ENCODE measurements at regions not wholly inside any gene's neighbourhood (a gene's known extent, or its start where the extent isn't known, plus 50 kb on each side); places are given as distances from the start of the nearest gene placed in this dataset.
"Not testable (repeated sequence)": the region's sequence is repeated elsewhere in the genome, so short reads cannot be mapped to it uniquely, and the experiment has no call there.

DNA sequence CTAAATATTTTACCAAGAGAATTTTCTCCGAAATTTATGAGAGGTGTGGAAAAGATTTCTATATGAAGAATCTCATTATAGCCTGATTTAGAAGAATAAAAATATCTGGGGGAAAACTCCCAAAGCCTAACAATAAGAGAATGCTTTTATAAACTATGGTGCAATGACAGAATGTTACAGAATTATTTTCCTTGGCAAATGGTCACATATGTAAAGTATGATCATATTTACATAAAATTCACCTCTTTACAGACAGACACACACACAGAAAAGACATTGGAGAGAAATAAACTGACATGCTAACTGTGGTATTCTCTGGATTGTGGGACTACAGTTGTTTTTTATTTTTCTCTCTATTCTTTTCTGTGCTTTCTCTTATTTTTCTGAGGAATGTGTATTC, 226.3 kb upstream of the USP24 start:
- H3K36me3 ChIP-seq, result no peaks in the 10 kb centered on the region
- DNase-seq (ENCODE audit: low spot score in 2 of 2), result no peak
- H3K9me3 ChIP-seq, result no peaks in the 10 kb centered on the region
- WGBS, result 57% methylated on average over 1 of the region's 1 CpG
- H3K4me3 ChIP-seq, result no peak overlapping the region
- TF ChIP-seq EP300 (IDR thresholded peaks at IDR 0.05) (no peak), POLR2AphosphoS5 (IDR thresholded peaks at IDR 0.05) (no peak), CTCF (IDR thresholded peaks at IDR 0.05) (no peak), POLR2A (IDR thresholded peaks at IDR 0.05) (no peak)
- no peak overlapping the region for H3K27ac ChIP-seq
- peaks cover 15% of the 10 kb centered on the region for H3K4me1 ChIP-seq
- H3K27me3 ChIP-seq, result no peaks in the 10 kb centered on the region

DNA sequence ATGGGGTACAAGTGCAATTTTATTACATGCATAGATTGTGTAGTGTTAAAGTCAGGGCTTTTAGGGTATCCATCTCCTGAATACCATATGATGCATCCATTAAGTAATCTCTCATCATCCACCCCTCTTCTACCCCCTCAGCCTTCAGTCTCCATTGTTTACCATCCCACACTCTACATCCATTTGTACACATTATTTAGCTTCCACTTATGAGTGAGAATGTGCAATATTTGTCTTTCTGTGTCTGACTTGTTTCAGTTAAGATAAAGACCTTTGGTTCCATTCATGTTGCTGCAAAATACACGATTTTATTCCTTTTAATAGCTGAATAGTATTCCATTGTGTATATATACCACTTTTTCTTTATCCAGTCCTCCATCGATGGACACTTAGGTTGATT, 222.5 kb upstream of the USP24 start:
- no peak for DNase-seq (ENCODE audit: low spot score in 2 of 2)
- Histone ChIP-seq H3K9me3 (no peaks in the 10 kb centered on the region), H3K4me3 (no peak overlapping the region), H3K27me3 (no peaks in the 10 kb centered on the region), H3K27ac (no peak overlapping the region), H3K4me1 (no peaks in the 10 kb centered on the region), H3K36me3 (no peaks in the 10 kb centered on the region)
- no peak for TF ChIP-seq POLR2A (IDR thresholded peaks at IDR 0.05)
- no peak for TF ChIP-seq EP300 (IDR thresholded peaks at IDR 0.05)
- no peak for TF ChIP-seq CTCF (IDR thresholded peaks at IDR 0.05)
- no peak for TF ChIP-seq POLR2AphosphoS5 (IDR thresholded peaks at IDR 0.05)
- WGBS, result 48% methylated on average over 2 of the region's 2 CpGs

DNA sequence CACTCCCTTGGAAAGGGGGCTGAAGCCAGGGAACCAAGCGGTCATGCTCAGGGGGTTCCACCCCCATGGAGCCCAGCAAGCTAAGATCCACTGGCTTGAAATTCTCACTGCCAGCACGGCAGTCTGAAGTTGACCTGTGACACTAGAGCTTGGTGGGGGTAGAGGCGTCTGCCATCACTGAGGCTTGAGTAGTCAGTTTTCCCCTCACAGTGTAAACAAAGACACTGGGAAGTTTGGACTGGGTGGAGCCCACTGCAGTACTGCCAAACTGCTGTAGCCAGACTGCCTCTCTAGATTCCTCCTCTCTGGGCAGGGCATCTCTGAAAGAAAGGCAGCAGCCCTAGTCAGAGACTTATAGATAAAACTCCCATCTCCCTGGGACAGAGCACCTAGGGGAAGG, 215.6 kb upstream of the USP24 start:
- not testable (repeated sequence) for H3K9me3 ChIP-seq; H3K27me3 ChIP-seq; H3K4me3 ChIP-seq; H3K27ac ChIP-seq; H3K36me3 ChIP-seq; H3K4me1 ChIP-seq; DNase-seq (ENCODE audit: low spot score in 2 of 2)
- WGBS, result 50% methylated on average over 2 of the region's 3 CpGs

GRCh38 chr1:55430206-55430605, 215.0 kb upstream of the USP24 start:
- H3K36me3 ChIP-seq; H3K4me3 ChIP-seq; H3K27me3 ChIP-seq; H3K4me1 ChIP-seq; DNase-seq (ENCODE audit: low spot score in 2 of 2); H3K9me3 ChIP-seq: not testable (repeated sequence)
- H3K27ac ChIP-seq, result peak overlapping the region; percentile 44
- 87% methylated on average over 7 of the region's 8 CpGs for WGBS

- 51% methylated on average over 9 of the region's 9 CpGs for WGBS
- no peaks in the 10 kb centered on the region for H3K9me3 ChIP-seq
- H3K27ac ChIP-seq, result peak overlapping the region; percentile 44
- no peaks in the 10 kb centered on the region for H3K36me3 ChIP-seq
- H3K4me1 ChIP-seq, result peaks cover 8% of the 10 kb centered on the region
- no peak for DNase-seq (ENCODE audit: low spot score in 2 of 2)
- no peak overlapping the region for H3K4me3 ChIP-seq
- H3K27me3 ChIP-seq, result no peaks in the 10 kb centered on the region
- TF ChIP-seq EP300 (IDR thresholded peaks at IDR 0.05) (no peak), POLR2AphosphoS5 (IDR thresholded peaks at IDR 0.05) (no peak)
Measured at GRCh38 chr1:55428944-55429931, 214.1 kb upstream of the USP24 start.

GRCh38 chr1:55428231-55428630, 213.1 kb upstream of the USP24 start:
- no peak for TF ChIP-seq EP300 (IDR thresholded peaks at IDR 0.05)
- TF ChIP-seq CTCF (IDR thresholded peaks at IDR 0.05), result no peak
- TF ChIP-seq POLR2A (IDR thresholded peaks at IDR 0.05), result no peak
- TF ChIP-seq POLR2AphosphoS5 (IDR thresholded peaks at IDR 0.05), result no peak
- 89% methylated on average over 4 of the region's 4 CpGs for WGBS
- no peak overlapping the region for H3K4me3 ChIP-seq
- H3K27me3 ChIP-seq, result no peaks in the 10 kb centered on the region
- DNase-seq (ENCODE audit: low spot score in 2 of 2), result no peak
- H3K36me3 ChIP-seq, result no peaks in the 10 kb centered on the region
- H3K27ac ChIP-seq, result peak overlapping the region; percentile 11
- no peaks in the 10 kb centered on the region for H3K9me3 ChIP-seq
- peaks cover 8% of the 10 kb centered on the region for H3K4me1 ChIP-seq

Measured in suprapubic skin (tissue), 4 donors.